Endothelial cell of umbilical vein (primary cell): ENCODE measurements at regions not wholly inside any gene's neighbourhood (a gene's known extent, or its start where the extent isn't known, plus 50 kb on each side); places are given as distances from the start of the nearest gene placed in this dataset.

Source experiments
- BruUV-seq: library from RNA; stranded (reverse); fragments of 400-500 nt; replicated peaks from 2 replicates; lab custom pipeline; 2021; lab: Mats Ljungman, UMichigan
- CTCF ChIA-PET: fragments of 300-600, 350-600 bp; sonication (Branson Sonifier 250); formaldehyde crosslinking; loops from one replicate; lab custom pipeline; 2021; ENCODE audit warnings: antibody characterized with exemption, inconsistent platforms; lab: Charles Lee
- POLR2A ChIA-PET: fragments of 300-600, 350-600 bp; sonication (Branson Sonifier 250); formaldehyde crosslinking; loops from one replicate; lab custom pipeline; 2021; ENCODE audit warnings: antibody characterized with exemption, inconsistent platforms; lab: Charles Lee
- DNase-seq: peaks from one replicate; pipeline ENCODE4 v3.0.0-alpha.2; 2011; ENCODE audit warnings: low read depth, low spot score
- FAIRE-seq: peaks from 2 replicates; lab custom pipeline; 2011; peaks lifted over from hg19 to GRCh38; lab: Jason Lieb, UNC
- H2AFZ ChIP-seq: 2 replicates; pipeline ENCODE4 v1.6.0; 2012; ENCODE audit warnings: low read depth, low read length, control low read depth, inconsistent platforms
- H3K27ac ChIP-seq: 2 replicates; pipeline ENCODE4 v1.5.1; 2011; ENCODE audit warnings: low read depth, mild to moderate bottlenecking, control low read depth, low read length, moderate library complexity; ENCODE audit not compliant: insufficient read depth
- H3K27me3 ChIP-seq, 2 experiments: 2 replicates each; pipeline versions ENCODE4 v1.6.0 to v1.6.1; 2011; ENCODE audit warnings: low read length in 2 of 2, mixed read lengths in 1 of 2; ENCODE audit not compliant: control insufficient read depth in 2 of 2, insufficient read depth in 2 of 2
- H3K36me3 ChIP-seq, 2 experiments: 2 replicates in 1 of 2; 3 replicates in 1 of 2; pipeline ENCODE4 v1.5.1; 2011; ENCODE audit warnings: low read length in 2 of 2, mild to moderate bottlenecking in 1 of 2, moderate library complexity in 1 of 2; ENCODE audit not compliant: control insufficient read depth in 2 of 2, insufficient read depth in 2 of 2; ENCODE audit errors: extremely low read depth in 1 of 2
- H3K4me1 ChIP-seq: 3 replicates; pipeline ENCODE4 v1.5.1; 2011; ENCODE audit warnings: mild to moderate bottlenecking, low read length; ENCODE audit not compliant: control insufficient read depth, insufficient read depth; ENCODE audit errors: extremely low read depth
- H3K4me2 ChIP-seq: 2 replicates; pipeline ENCODE4 v1.6.1; 2011; ENCODE audit warnings: low read length, control low read depth, mixed read lengths; ENCODE audit not compliant: insufficient read depth
- H3K4me3 ChIP-seq, 3 experiments: fragments of 200-600 bp in 1 of 3; sonication (generic), shearing (Covaris generic) in 1 of 3; replicated peaks in 1 of 3; 2 replicates each; pipeline ENCODE4 v1.5.1; 2011 to 2016; ENCODE audit warnings: control low read depth in 3 of 3, low read length in 3 of 3, mild to moderate bottlenecking in 2 of 3, inconsistent platforms in 1 of 3, low read depth in 1 of 3, moderate library complexity in 1 of 3; ENCODE audit not compliant: insufficient read depth in 1 of 3
- H3K79me2 ChIP-seq: 2 replicates; pipeline ENCODE4 v1.6.0; 2012; ENCODE audit warnings: low read length, inconsistent platforms; ENCODE audit not compliant: control insufficient read depth, insufficient read depth
- H3K9ac ChIP-seq: replicated peaks from 2 replicates; pipeline ENCODE3; 2011; ENCODE audit warnings: low read length, control low read depth; ENCODE audit not compliant: insufficient read depth; ENCODE audit errors: extremely low read depth
- H3K9me1 ChIP-seq: replicated peaks from 3 replicates; pipeline ENCODE4 v1.6.0; 2011; ENCODE audit warnings: mild to moderate bottlenecking, low read length; ENCODE audit not compliant: control insufficient read depth, insufficient read depth; ENCODE audit errors: extremely low read depth
- H3K9me3 ChIP-seq: replicated peaks from 2 replicates; pipeline ENCODE4 v1.5.1; 2012; ENCODE audit warnings: low read length, inconsistent platforms; ENCODE audit not compliant: control insufficient read depth, insufficient read depth
- H4K20me1 ChIP-seq: replicated peaks from 2 replicates; pipeline ENCODE3; 2011; ENCODE audit warnings: mild to moderate bottlenecking, low read length; ENCODE audit not compliant: control insufficient read depth, insufficient read depth; ENCODE audit errors: extremely low read depth
- CTCF ChIP-seq, 2 donors: IDR thresholded peaks; 1 replicate in 1 of 2; 2 replicates in 1 of 2; pipeline ENCODE4 v1.5.1; 2011; ENCODE audit warnings: low read length in 2 of 2, mild to moderate bottlenecking in 2 of 2, moderate library complexity in 2 of 2, control low read depth in 1 of 2, inconsistent platforms in 1 of 2, low read depth in 1 of 2; ENCODE audit not compliant: insufficient read depth in 1 of 2; ENCODE audit errors: extremely low read depth in 1 of 2
- EZH2 ChIP-seq: IDR thresholded peaks from 2 replicates; pipeline ENCODE4 v1.6.1; 2012; ENCODE audit warnings: borderline replicate concordance, low read depth, mild to moderate bottlenecking, moderate library complexity, low read length, inconsistent platforms; ENCODE audit not compliant: severe bottlenecking
- FOS ChIP-seq: IDR thresholded peaks from 2 replicates; pipeline ENCODE4 v1.6.1; 2011; ENCODE audit warnings: mild to moderate bottlenecking, low read length, moderate library complexity, borderline replicate concordance; ENCODE audit not compliant: insufficient read depth
- GATA2 ChIP-seq: IDR thresholded peaks from 2 replicates; pipeline ENCODE4 v1.7.0; 2011; ENCODE audit warnings: low read depth, mild to moderate bottlenecking, moderate library complexity, mixed read lengths, low read length; ENCODE audit not compliant: insufficient read length, insufficient read depth
- JUN ChIP-seq: IDR thresholded peaks from 2 replicates; pipeline ENCODE4 v1.6.1; 2011; ENCODE audit warnings: borderline replicate concordance, low read depth; ENCODE audit not compliant: insufficient read length, insufficient read depth
- MAX ChIP-seq: IDR thresholded peaks from 2 replicates; pipeline ENCODE4 v1.6.1; 2011; ENCODE audit not compliant: insufficient read depth, insufficient read length
- MYC ChIP-seq: IDR thresholded peaks from one replicate; pipeline ENCODE4 v1.6.1; 2011; ENCODE audit warnings: mild to moderate bottlenecking, low read depth, low read length
- POLR2A ChIP-seq: IDR thresholded peaks from 2 replicates; pipeline ENCODE4 v1.6.1; 2012; ENCODE audit warnings: low read depth, mild to moderate bottlenecking, control low read depth, low read length
- POLR2AphosphoS5 ChIP-seq: IDR thresholded peaks from 2 replicates; pipeline ENCODE4 v1.6.1; 2012; ENCODE audit warnings: low read depth, mild to moderate bottlenecking, control low read depth, low read length, moderate library complexity; ENCODE audit not compliant: insufficient read depth
- dilution Hi-C: fragments of 300-500 bp; cut with MboI; formaldehyde crosslinking; loops from one replicate; pipeline ENCODE4 v1.15.0; 2019; ENCODE audit warnings: low sequenced_read_pairs; ENCODE audit not compliant: extremely low pct_ligation_motif_present
- intact Hi-C: fragments of 100-400 bp; cut with micrococcal nuclease; formaldehyde crosslinking; loops from one replicate; pipeline ENCODE4 v1.10.0; 2022

GRCh38 chr11:15695096-15695721, 580.5 kb downstream of the INSC start:
- H3K4me3 ChIP-seq: no peak overlapping the region
- intact Hi-C loops (no loop called here), dilution Hi-C loops (no loop called here)
- H3K9ac ChIP-seq: no peak overlapping the region
- ChIA-PET POLR2A (no interaction called here), CTCF (no interaction called here)
- H3K79me2 ChIP-seq: no peaks in the 10 kb centered on the region
- H3K9me3 ChIP-seq: no peaks in the 10 kb centered on the region
- H2AFZ ChIP-seq: no peak overlapping the region
- no peak for DNase-seq
- H3K27ac ChIP-seq: no peak overlapping the region
- no peak for FAIRE-seq
- BruUV-seq: no TSS peak
- no peaks in the 10 kb centered on the region for H4K20me1 ChIP-seq
- TF ChIP-seq JUN (no peak), MAX (no peak)
- H3K36me3 ChIP-seq: no peaks in the 10 kb centered on the region
- no peaks in the 10 kb centered on the region for H3K4me1 ChIP-seq
- no peak overlapping the region for H3K4me2 ChIP-seq
- H3K9me1 ChIP-seq: no peaks in the 10 kb centered on the region
- no peaks in the 10 kb centered on the region for H3K27me3 ChIP-seq

- no peak overlapping the region for H3K9ac ChIP-seq
- ChIA-PET POLR2A (no interaction called here), CTCF (no interaction called here)
- no TSS peak for BruUV-seq
- FAIRE-seq (no peak), DNase-seq (no peak)
- H3K79me2 ChIP-seq: no peaks in the 10 kb centered on the region
- no peak overlapping the region for H3K4me2 ChIP-seq
- H3K36me3 ChIP-seq: no peaks in the 10 kb centered on the region
- intact Hi-C loops (no loop called here), dilution Hi-C loops (no loop called here)
- H3K9me3 ChIP-seq: no peaks in the 10 kb centered on the region
- H3K9me1 ChIP-seq: no peaks in the 10 kb centered on the region
- no peaks in the 10 kb centered on the region for H3K27me3 ChIP-seq
- H2AFZ ChIP-seq: no peak overlapping the region
- TF ChIP-seq POLR2A (no peak), GATA2 (no peak), MYC (no peak), POLR2AphosphoS5 (no peak), EZH2 (no peak), JUN (no peak), FOS (no peak), MAX (no peak), CTCF (IDR thresholded peaks at IDR 0.05; ENCODE audit: extremely low read depth in 1 of 2, insufficient read depth in 1 of 2, low read depth in 1 of 2, low read length in 2 of 2) (no peak)
- no peak overlapping the region for H3K27ac ChIP-seq
- no peaks in the 10 kb centered on the region for H3K4me1 ChIP-seq
- no peaks in the 10 kb centered on the region for H4K20me1 ChIP-seq
- no peak overlapping the region for H3K4me3 ChIP-seq
These were observed 581.3 kb downstream of the INSC start for GRCh38 chr11:15696069-15696468.
